NCI-H446 (cell line): ENCODE measurements at regions not wholly inside any gene's neighbourhood (a gene's known extent, or its start where the extent isn't known, plus 50 kb on each side); places are given as distances from the start of the nearest gene placed in this dataset.

ENCODE experiments used
- DNase-seq, 2 experiments: peaks; one replicate each; lab custom pipeline; 2025; lab: John Stamatoyannopoulos, UW

GRCh38 chr2:196318517-196319377, 147.4 kb upstream of the STK17B start:
- no peak for DNase-seq

- no peak for DNase-seq
These were observed 151.8 kb upstream of the STK17B start for GRCh38 chr2:196322973-196323810.

- DNase-seq = no peak
These were observed 152.8 kb upstream of the STK17B start for GRCh38 chr2:196324211-196324610.

- no peak for DNase-seq
These were observed 156.8 kb upstream of the STK17B start for GRCh38 chr2:196328088-196328680.

GRCh38 chr2:196329959-196330358, 158.6 kb upstream of the STK17B start:
- no peak for DNase-seq

- DNase-seq = no peak
These were observed 159.3 kb upstream of the STK17B start for GRCh38 chr2:196330645-196331044.

- DNase-seq = no peak
These were observed 159.8 kb upstream of the STK17B start for GRCh38 chr2:196331143-196331542.

GRCh38 chr2:196331851-196332250, 160.5 kb upstream of the STK17B start:
- DNase-seq = no peak

- DNase-seq = no peak
These were observed 162.0 kb upstream of the STK17B start for GRCh38 chr2:196333397-196333796.

- DNase-seq = no peak
These were observed 163.3 kb upstream of the STK17B start for GRCh38 chr2:196334710-196335109.

- no peak for DNase-seq
These were observed 163.8 kb upstream of the STK17B start for GRCh38 chr2:196335221-196335634.

GRCh38 chr2:196336207-196336606, 164.8 kb upstream of the STK17B start:
- DNase-seq = no peak

- DNase-seq = no peak
These were observed 165.3 kb upstream of the STK17B start for GRCh38 chr2:196336715-196337114.

GRCh38 chr2:196337208-196337953, 166.0 kb upstream of the STK17B start:
- DNase-seq = peak in 1 of 2 experiments; percentile 10

- no peak for DNase-seq
These were observed 167.1 kb upstream of the STK17B start for GRCh38 chr2:196338440-196338839.

- no peak for DNase-seq
These were observed 170.0 kb upstream of the STK17B start for GRCh38 chr2:196341277-196341841.

GRCh38 chr2:196344397-196344796, 173.0 kb upstream of the STK17B start:
- DNase-seq = no peak

GRCh38 chr2:196353717-196354116, 182.3 kb upstream of the STK17B start:
- no peak for DNase-seq

GRCh38 chr2:196354186-196354585, 182.8 kb upstream of the STK17B start:
- no peak for DNase-seq

GRCh38 chr2:196356332-196356731, 185.0 kb upstream of the STK17B start:
- DNase-seq = no peak

- DNase-seq = no peak
These were observed 189.3 kb upstream of the STK17B start for GRCh38 chr2:196360650-196361049.
